ENCODE measurements at regions not wholly inside any gene's neighbourhood (a gene's known extent, or its start where the extent isn't known, plus 50 kb on each side); places are given as distances from the start of the nearest gene placed in this dataset.

DNA sequence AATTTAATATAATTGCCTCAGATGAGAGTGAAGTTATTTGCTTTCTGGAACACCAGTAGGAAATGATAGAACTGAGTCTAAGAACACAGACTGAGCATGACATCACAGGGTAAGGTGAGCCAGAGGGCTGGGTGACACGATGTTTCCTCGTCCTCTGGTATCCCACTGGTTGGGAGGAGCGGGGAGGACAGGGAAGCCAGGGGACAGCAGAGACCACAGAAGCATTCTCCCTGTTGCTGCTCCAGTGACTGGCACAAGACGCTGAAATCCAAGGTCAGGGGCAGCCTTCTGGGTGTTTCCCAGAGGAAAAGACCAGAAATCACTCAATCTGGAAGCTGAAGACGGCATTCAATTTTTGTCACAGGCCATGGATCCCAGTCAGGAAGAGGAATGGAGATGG lies 363.4 kb upstream of the SOX11 start:
- DNase-seq (ENCODE audit: low spot score) = no peak

DNA sequence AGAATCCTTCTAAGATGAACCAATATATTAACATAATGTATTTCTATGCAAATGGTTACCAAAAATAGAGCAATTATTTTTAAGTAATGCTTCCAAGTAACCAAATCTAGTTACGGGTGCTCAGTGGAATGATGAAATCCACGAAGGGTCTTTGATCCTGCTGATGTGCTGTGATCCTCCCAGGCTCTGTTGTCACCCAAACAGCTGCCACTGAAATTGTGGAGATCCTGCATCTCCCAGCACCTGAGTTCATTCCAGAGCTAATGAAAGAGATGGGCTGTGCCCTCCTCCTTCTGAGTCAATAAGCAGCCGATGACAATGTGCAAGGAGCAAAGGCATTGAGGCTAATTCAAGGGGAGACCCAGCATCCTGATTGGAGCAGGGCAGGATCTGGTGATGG lies 362.4 kb upstream of the SOX11 start:
- no peak for DNase-seq (ENCODE audit: low spot score)

- no peak for DNase-seq (ENCODE audit: low spot score)
These were observed 361.2 kb upstream of the SOX11 start for GRCh38 chr2:5330961-5331360.

GRCh38 chr2:5332925-5333324 lies 359.3 kb upstream of the SOX11 start:
- no peak for DNase-seq (ENCODE audit: low spot score)

DNA sequence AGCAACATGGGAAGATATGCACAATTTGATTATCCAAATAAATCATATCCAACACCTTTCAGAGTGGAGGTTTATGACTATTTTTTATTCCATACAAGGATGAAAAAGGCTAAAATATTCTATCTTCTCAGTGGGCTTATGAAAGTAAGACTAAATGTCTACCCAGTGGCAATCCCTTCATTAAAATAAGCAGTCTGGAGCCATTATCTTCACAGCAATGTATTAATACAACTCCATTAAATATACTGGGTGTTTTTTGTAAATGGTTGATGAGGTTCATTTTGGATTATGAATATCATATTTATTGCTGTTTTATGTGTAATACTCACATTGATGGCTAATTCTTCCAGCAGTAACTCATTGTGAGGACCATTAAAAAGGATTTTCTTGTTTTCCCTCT lies 352.7 kb upstream of the SOX11 start:
- no peak for DNase-seq (ENCODE audit: low spot score)

DNA sequence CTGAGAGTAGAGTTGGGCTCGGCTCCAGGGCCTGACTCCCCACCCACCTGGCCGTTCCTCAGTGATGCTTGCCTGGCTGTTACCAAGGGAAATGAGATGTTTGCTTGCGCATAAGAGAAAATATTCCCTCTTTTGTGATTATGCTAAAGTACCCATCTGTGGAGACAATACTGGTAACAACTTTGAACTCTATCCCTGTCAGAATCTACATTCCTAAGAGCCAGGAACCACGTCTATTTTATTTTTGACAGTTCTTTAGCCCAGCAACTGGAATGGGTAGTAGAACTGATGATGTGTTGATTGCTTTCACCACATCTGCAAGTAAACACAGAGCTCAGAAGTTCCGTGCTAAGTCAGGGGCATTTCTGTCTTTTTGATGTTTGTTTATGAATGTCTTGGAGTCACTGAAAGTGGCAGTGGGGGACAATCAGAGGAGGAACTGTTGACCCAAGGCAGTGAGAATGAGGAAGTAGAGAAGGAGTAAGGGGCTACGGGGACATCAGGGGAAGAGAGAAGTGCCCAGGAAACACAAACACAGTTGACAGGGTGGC lies 348.3 kb upstream of the SOX11 start:
- DNase-seq (ENCODE audit: low spot score) = no peak

- DNase-seq (ENCODE audit: low spot score) = no peak
These were observed 339.9 kb upstream of the SOX11 start for GRCh38 chr2:5352286-5352685.

GRCh38 chr2:5353565-5353964 lies 338.6 kb upstream of the SOX11 start:
- DNase-seq (ENCODE audit: low spot score) = no peak

DNA sequence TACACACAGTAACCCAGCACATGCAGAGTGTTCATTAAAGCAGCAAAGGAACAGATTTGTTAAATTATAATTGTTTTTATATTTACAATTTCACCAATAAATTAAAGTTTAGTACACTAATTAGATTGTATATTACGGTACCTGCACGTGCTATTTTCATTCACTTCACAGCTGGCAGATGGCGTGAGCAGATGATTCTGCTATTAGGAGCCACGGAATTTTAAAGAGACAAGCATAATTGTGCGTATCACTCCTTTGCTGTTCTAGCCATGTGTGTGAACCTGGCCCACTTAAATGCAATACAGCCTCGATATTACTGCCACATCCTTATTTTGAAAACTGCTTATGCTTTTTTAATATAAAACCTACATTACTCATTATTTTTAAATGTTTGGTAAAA lies 332.8 kb upstream of the SOX11 start:
- no peak for DNase-seq (ENCODE audit: low spot score)

DNA sequence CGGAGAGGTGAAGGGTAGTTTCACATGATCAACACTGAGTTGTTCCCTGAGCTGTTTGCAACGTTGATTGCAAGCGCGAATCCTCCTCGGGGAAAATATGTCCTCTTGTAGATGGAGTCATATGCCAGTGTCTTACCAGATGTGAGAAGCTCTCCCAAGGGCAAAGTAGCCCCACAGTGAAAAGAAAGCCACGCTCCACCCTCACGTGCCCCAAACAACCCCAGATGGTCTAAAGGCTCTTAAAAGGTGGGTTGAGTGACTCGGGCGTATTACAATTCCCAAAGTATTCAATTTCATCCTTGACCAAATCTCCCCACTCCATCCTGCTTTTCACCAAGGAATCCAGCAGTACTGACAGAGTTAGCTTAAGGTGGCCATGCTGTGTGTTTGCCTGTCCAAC lies 332.1 kb upstream of the SOX11 start:
- DNase-seq (ENCODE audit: low spot score) = no peak

- no peak for DNase-seq (ENCODE audit: low spot score)
These were observed 327.8 kb upstream of the SOX11 start for GRCh38 chr2:5364361-5364760.

DNA sequence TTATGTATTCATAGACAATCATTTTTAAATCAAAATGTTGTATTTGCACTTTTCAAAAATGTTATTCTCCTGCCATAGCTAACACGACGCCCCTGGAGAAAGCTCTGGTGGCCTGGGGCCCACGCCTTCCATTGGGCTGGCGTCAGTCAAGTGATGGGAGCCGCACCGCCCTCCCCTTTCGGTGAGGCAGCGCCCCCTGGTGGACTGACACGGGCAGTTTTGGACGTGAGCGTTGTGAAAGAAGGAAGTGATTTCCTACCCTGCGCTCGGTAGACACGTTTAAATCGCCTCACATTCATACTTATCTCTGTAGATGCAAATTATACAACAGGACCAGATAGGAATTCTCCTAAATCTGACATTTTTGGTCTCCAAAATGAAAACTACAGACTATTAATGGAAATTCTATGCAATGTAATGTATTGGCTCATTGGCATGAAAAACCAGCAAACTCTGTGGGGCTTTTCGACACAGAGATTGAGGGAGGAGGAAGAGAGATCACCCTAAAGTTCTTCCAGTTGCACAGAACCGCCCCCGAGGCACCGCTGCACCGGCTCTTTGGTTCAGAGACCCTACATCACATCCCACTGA lies 326.2 kb upstream of the SOX11 start:
- DNase-seq (ENCODE audit: low spot score) = peak; percentile 71

- no peak for DNase-seq (ENCODE audit: low spot score)
These were observed 324.9 kb upstream of the SOX11 start for GRCh38 chr2:5367321-5367720.

- no peak for DNase-seq (ENCODE audit: low spot score)
These were observed 323.9 kb upstream of the SOX11 start for GRCh38 chr2:5368263-5368662.

GRCh38 chr2:5369510-5369909 lies 322.7 kb upstream of the SOX11 start:
- no peak for DNase-seq (ENCODE audit: low spot score)

DNA sequence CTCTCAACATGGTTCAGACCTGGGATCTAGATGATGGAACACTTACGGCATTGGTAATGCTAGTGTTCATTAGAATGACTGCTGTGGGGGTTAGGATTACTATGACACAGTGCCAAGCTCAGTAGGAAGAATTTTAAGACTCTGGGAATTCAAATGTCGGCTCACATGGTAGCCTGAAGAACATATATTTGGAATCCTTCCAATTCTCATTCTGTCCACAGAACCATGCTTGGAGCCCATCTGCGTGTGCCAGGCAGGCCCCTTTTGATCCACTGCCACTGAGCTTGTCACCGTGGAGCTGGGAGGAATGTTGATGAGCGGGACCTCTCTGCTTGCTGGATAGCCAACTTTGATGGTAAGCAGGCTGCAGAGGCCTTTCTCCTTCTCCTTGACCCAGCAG lies 322.0 kb upstream of the SOX11 start:
- no peak for DNase-seq (ENCODE audit: low spot score)

- no peak for DNase-seq (ENCODE audit: low spot score)
These were observed 320.0 kb upstream of the SOX11 start for GRCh38 chr2:5372141-5372540.

DNA sequence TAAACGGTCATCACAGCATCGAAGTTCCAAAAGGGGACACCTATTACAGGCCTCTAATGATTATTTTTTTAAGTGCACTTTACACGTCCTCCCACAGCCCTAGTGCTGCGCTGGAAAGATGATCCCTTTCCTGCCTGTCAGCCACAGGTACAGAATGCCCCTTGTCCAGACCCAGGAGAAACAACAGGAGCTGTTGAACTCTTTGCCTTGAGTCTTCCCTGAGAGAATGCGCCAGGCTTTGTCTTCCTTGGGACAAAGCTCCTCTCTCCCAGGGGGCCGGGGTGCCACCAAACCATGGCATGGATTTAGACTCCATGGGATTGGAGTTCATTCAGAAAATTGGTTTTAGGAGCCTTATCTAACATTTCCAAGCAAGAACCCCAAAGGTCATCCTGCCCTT lies 319.0 kb upstream of the SOX11 start:
- DNase-seq (ENCODE audit: low spot score) = peak; percentile 71

DNA sequence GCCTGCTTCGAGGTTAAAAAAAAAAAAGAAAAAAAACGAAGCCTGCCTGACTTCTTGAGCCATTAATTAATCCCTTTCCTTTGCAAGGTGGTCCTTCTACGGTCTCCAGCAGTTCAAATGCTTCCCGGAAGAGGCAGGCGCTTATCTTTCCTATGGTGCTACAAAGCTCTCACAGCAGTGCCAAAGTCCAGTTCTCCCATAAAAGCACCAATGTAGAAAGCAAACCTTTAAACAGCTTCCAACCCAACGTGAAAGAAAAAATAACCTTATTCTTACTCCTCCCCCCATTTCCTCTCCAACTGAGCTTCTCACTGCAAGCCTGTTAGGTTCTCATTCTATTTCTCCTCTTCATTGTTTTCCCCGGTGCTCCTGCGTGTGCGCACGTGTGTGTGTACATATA lies 317.4 kb upstream of the SOX11 start:
- no peak for DNase-seq (ENCODE audit: low spot score)

GRCh38 chr2:5377323-5377722 lies 314.9 kb upstream of the SOX11 start:
- no peak for DNase-seq (ENCODE audit: low spot score)

- no peak for DNase-seq (ENCODE audit: low spot score)
These were observed 312.4 kb upstream of the SOX11 start for GRCh38 chr2:5379811-5380210.

- no peak for DNase-seq (ENCODE audit: low spot score)
These were observed 306.6 kb upstream of the SOX11 start for GRCh38 chr2:5385596-5385995.

GRCh38 chr2:5387406-5387805 lies 304.8 kb upstream of the SOX11 start:
- no peak for DNase-seq (ENCODE audit: low spot score)

DNA sequence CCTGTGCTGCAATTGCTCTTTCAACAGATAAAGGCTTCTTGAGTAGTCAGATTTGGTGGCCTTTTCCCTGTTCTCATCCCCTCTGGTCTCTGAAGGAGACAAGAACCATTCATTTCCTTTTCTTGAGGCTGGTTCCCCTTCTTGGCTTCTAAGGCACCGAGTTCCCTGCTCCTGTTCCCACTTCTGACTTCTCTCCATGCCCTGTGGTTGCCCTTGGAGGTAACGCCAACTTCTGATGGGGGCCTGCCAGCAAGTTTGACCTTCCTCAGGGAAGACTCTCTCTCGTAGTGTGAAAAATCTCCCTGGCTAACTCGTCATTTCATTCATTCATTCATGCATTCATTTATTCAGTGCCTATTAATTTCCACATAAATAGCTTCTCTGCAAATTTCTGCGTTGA lies 302.4 kb upstream of the SOX11 start:
- no peak for DNase-seq (ENCODE audit: low spot score)
